DMS114 treated with DMSO at 0.1 percent for 48 hours (cell line): ENCODE measurements at regions not wholly inside any gene's neighbourhood (a gene's known extent, or its start where the extent isn't known, plus 50 kb on each side); places are given as distances from the start of the nearest gene placed in this dataset.

ENCODE experiments used
- DNase-seq: peaks from one replicate; lab custom pipeline; 2025; ENCODE audit not compliant: unreplicated experiment; lab: John Stamatoyannopoulos, UW

DNA sequence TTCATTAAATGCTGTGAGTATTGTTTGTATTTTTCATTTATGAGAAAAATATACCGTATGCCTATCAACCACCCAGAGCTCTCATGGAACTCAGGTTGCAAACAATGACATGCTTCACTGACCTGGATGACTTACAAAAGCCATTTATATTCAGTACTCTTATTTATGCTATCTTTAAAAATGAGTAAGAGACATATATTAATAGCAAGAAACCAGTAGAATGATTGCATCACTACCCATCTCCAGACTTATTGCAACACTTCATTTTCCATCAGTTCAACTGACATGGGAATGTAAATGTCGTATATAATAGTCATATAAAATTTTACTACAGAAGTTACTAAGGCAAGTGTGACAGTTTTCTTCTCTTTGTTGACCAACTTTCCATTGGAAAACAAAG lies 69.1 kb downstream of the OTP start:
- no peak for DNase-seq

DNA sequence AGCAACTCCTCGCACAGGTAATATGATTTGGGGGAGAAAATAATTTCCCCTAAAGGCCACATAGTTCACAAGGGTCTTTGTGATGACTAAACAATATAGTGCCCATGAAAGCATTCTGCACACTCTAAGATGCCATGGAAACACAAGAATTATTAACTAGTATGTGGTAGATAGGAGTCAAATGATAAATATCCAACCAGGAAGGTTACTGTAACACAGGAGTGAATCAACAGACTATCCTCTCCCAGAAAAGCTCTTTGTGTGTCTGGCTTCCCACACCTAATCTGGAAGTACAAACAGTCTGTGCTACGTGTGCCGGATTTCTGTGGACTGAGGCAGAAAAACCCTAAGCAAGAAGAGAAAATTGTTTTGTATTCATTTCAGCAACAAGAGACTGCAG lies 70.0 kb downstream of the OTP start:
- no peak for DNase-seq

DNA sequence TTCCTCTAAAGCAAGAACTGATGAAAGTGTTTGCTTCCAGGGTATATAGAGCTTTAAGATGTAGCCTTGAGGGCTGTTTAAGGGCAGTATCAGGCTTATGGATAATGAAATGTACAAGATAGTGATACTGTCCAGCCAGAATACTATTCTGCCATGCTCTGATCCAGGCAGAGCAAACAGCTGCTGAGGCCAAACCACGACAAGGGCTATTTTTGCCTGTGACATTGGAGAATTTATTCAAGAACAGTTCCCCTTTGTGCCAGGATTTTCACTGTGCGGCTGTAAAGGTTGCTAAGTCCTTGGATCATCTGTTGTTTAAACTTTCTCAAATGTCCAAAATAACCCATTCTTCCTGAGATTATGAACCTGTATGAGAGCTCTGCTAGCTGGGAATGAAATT lies 70.4 kb downstream of the OTP start:
- DNase-seq = no peak

- DNase-seq = no peak
Observed at GRCh38 chr5:77563475-77563874, 71.4 kb upstream of the WDR41 start.

DNA sequence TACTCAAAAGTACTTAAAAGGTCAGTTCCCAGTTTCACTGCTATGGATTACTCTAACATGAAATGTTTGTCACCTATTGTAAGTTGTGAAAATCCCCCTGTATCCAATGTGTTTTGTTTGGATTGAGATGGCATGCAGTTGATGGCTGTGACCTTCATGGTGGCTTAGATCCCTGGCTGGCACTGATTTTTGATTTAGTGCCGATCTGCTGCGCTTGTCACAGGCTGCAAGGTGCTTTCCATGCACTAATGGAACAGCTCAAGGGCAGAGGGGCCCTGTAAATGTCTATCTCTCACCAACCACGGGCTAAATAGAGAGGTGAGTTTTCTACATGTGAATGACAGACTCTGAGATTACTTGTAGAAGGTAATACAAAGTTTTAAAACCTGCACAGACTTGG lies 69.8 kb upstream of the WDR41 start:
- DNase-seq = no peak

DNA sequence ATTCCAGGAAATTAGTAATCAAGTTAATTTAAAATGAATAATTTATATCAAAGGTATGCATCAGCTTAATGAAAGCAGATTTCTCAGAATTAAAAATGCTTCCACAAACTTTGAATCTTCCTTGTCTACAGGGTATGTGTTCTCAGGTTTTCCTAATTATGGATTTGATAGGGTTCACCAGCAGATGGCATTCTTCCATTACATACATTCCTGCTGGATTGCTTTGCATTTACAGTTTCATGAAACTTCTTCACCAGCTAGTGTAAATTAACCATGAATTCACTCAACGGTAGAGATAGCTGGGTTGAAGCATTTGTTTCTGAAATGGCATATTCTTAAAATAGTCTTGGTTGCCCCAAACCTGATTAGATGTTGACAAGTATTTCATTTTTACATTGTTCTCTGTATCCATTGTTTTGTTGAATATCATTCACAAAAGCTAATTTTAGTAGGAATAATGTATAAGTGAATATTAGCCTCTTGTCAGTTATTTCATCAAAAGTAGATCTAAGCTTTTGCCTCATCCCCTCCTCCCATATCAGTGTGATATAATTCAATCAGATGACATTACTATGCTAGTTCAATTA lies 68.7 kb upstream of the WDR41 start:
- peak; percentile 69 for DNase-seq

GRCh38 chr5:77558266-77558665 lies 66.2 kb upstream of the WDR41 start:
- no peak for DNase-seq

DNA sequence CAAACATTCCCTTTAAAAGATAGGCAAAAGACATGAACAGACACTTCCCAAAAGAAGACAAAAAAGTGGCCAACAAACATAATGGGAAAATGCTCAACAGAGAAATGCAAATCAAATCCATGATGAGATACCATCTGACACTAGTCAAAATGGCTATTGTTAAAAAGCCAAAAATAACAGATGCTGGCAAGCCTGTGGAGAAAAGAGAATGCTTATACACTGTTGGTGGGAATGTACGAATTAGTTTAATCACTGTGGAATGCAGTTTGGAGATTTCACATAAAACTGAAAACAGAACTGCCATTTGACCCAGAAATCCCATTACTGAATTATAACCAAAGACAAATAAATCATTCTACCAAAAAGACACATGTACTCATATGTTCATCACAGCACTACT lies 58.3 kb upstream of the WDR41 start:
- no peak for DNase-seq

GRCh38 chr5:77545285-77545684 lies 53.2 kb upstream of the WDR41 start:
- no peak for DNase-seq
